H1 (cell line): ENCODE measurements at regions not wholly inside any gene's neighbourhood (a gene's known extent, or its start where the extent isn't known, plus 50 kb on each side); places are given as distances from the start of the nearest gene placed in this dataset.

Experiments
- CTCF ChIA-PET: fragments of 300-600 bp; sonication (Branson Sonifier 250); formaldehyde crosslinking; loops from one replicate; lab custom pipeline; 2021; ENCODE audit not compliant: partially characterized antibody; lab: Charles Lee
- POLR2A ChIA-PET: fragments of 300-600 bp; sonication (Branson Sonifier 250); formaldehyde crosslinking; loops from one replicate; lab custom pipeline; 2021; ENCODE audit warnings: inconsistent platforms; ENCODE audit not compliant: partially characterized antibody; lab: Charles Lee
- DNase-seq, 2 experiments: peaks; one replicate each; pipeline versions ENCODE4 v3.0.0 to v3.0.0-alpha.2; 2010 to 2022; ENCODE audit warnings: low spot score in 2 of 2, low read depth in 1 of 2, mixed read lengths in 1 of 2
- FAIRE-seq: peaks from 2 replicates; lab custom pipeline; 2011; peaks lifted over from hg19 to GRCh38; lab: Jason Lieb, UNC
- H2AFZ ChIP-seq: 2 replicates; pipeline ENCODE4 v1.8.1; 2012; ENCODE audit warnings: low read length, inconsistent platforms
- H2AK5ac ChIP-seq: 2 replicates; pipeline ENCODE4 v1.6.1; 2013; ENCODE audit warnings: low read depth, low read length
- H2BK120ac ChIP-seq: replicated peaks from 2 replicates; pipeline ENCODE3; 2013; ENCODE audit warnings: low read depth, low read length, inconsistent platforms
- H2BK12ac ChIP-seq: 2 replicates; pipeline ENCODE4 v1.6.1; 2013; ENCODE audit warnings: low read depth, low read length
- H2BK15ac ChIP-seq: 2 replicates; pipeline ENCODE4 v1.6.1; 2013; ENCODE audit warnings: low read length
- H2BK20ac ChIP-seq: 2 replicates; pipeline ENCODE4 v1.6.1; 2013; ENCODE audit warnings: low read length
- H2BK5ac ChIP-seq: 2 replicates; pipeline ENCODE4 v1.6.1; 2013; ENCODE audit warnings: low read depth, low read length
- H3K14ac ChIP-seq: 2 replicates; pipeline ENCODE4 v1.6.1; 2013; ENCODE audit warnings: inconsistent platforms; ENCODE audit not compliant: insufficient read length
- H3K18ac ChIP-seq: 2 replicates; pipeline ENCODE4 v1.6.1; 2013; ENCODE audit warnings: low read length; ENCODE audit errors: extremely low read depth
- H3K23ac ChIP-seq: 2 replicates; pipeline ENCODE4 v1.6.1; 2013; ENCODE audit warnings: inconsistent platforms; ENCODE audit not compliant: insufficient read length
- H3K23me2 ChIP-seq: 2 replicates; pipeline ENCODE4 v1.6.1; 2013; ENCODE audit warnings: low read depth, low read length
- H3K27ac ChIP-seq: 2 replicates; pipeline ENCODE4 v1.6.1; 2011; ENCODE audit warnings: low read depth, low read length, inconsistent platforms
- H3K27me3 ChIP-seq, 4 experiments: replicated peaks in 1 of 4; 1 replicate in 1 of 4; 2 replicates in 3 of 4; pipeline versions ENCODE4 v1.6.1 to v1.8.1; 2011 to 2013; ENCODE audit warnings: low read length in 3 of 4, mild to moderate bottlenecking in 3 of 4, inconsistent platforms in 2 of 4, mixed read lengths in 2 of 4, moderate library complexity in 1 of 4; ENCODE audit not compliant: control insufficient read depth in 3 of 4, insufficient read depth in 3 of 4; ENCODE audit errors: extremely low read depth in 1 of 4
- H3K36me3 ChIP-seq, 4 experiments: 2 replicates each; pipeline versions ENCODE4 v1.6.1 to v1.8.1; 2011 to 2013; ENCODE audit warnings: mild to moderate bottlenecking in 4 of 4, low read length in 3 of 4, moderate library complexity in 2 of 4, control low read depth in 1 of 4, inconsistent platforms in 1 of 4; ENCODE audit not compliant: insufficient read depth in 4 of 4, control insufficient read depth in 2 of 4
- H3K4ac ChIP-seq: replicated peaks from 2 replicates; pipeline ENCODE3; 2013; ENCODE audit warnings: low read length, low read depth, mixed read lengths, inconsistent platforms; ENCODE audit not compliant: insufficient read length
- H3K4me1 ChIP-seq, 4 experiments: replicated peaks in 1 of 4; 1 replicate in 1 of 4; 2 replicates in 3 of 4; pipeline versions ENCODE4 v1.6.1 to v1.8.1; 2011 to 2013; ENCODE audit warnings: low read length in 3 of 4, inconsistent platforms in 2 of 4, mixed read lengths in 1 of 4; ENCODE audit not compliant: insufficient read depth in 4 of 4, control insufficient read depth in 3 of 4
- H3K4me2 ChIP-seq, 2 experiments: 2 replicates each; pipeline versions ENCODE4 v1.6.1 to v1.8.1; 2011 to 2013; ENCODE audit warnings: low read depth in 2 of 2, low read length in 2 of 2, control low read depth in 1 of 2, inconsistent platforms in 1 of 2, mild to moderate bottlenecking in 1 of 2; ENCODE audit not compliant: insufficient read depth in 1 of 2
- H3K4me3 ChIP-seq, 4 experiments: fragments of 200-600, 300-600 bp in 1 of 4; sonication (generic), shearing (Covaris generic), sonication (Bioruptor Twin) in 1 of 4; 2 replicates each; pipeline versions ENCODE4 v1.5.1 to v1.8.1; 2011 to 2016; ENCODE audit warnings: low read length in 4 of 4, low read depth in 3 of 4, control low read depth in 2 of 4, inconsistent platforms in 2 of 4, mild to moderate bottlenecking in 2 of 4, mixed read lengths in 1 of 4, moderate library complexity in 1 of 4; ENCODE audit not compliant: insufficient read depth in 2 of 4; ENCODE audit errors: extremely low read depth in 1 of 4
- H3K56ac ChIP-seq: replicated peaks from 2 replicates; pipeline ENCODE3; 2013; ENCODE audit warnings: low read depth, mild to moderate bottlenecking, mixed read lengths, low read length, inconsistent platforms; ENCODE audit not compliant: insufficient read length
- H3K79me1 ChIP-seq: 2 replicates; pipeline ENCODE4 v1.6.1; 2013; ENCODE audit warnings: low read depth, low read length, control low read depth
- H3K79me2 ChIP-seq, 2 experiments: 2 replicates each; pipeline versions ENCODE4 v1.6.1 to v1.8.1; 2012 to 2013; ENCODE audit warnings: low read length in 2 of 2, mild to moderate bottlenecking in 2 of 2, inconsistent platforms in 1 of 2; ENCODE audit not compliant: insufficient read depth in 2 of 2, control insufficient read depth in 1 of 2
- H3K9ac ChIP-seq, 4 experiments: replicated peaks in 1 of 4; 1 replicate in 1 of 4; 2 replicates in 3 of 4; pipeline versions ENCODE4 v1.6.1 to v1.8.1; 2011 to 2013; ENCODE audit warnings: low read depth in 3 of 4, low read length in 3 of 4, control low read depth in 2 of 4, mild to moderate bottlenecking in 2 of 4, moderate library complexity in 2 of 4, inconsistent platforms in 1 of 4; ENCODE audit errors: extremely low read depth in 1 of 4
- H3K9me3 ChIP-seq, 2 experiments: 2 replicates each; pipeline versions ENCODE4 v1.6.1 to v1.8.1; 2012 to 2013; ENCODE audit warnings: mild to moderate bottlenecking in 2 of 2, moderate library complexity in 2 of 2, control low read depth in 1 of 2, inconsistent platforms in 1 of 2, low read depth in 1 of 2, low read length in 1 of 2, mixed read lengths in 1 of 2; ENCODE audit not compliant: insufficient read depth in 2 of 2
- H4K20me1 ChIP-seq, 2 experiments: replicated peaks in 1 of 2; 2 replicates each; pipeline versions ENCODE3 to v1.8.1; 2011 to 2013; ENCODE audit warnings: inconsistent platforms in 2 of 2, low read length in 2 of 2, mild to moderate bottlenecking in 1 of 2; ENCODE audit not compliant: insufficient read depth in 2 of 2, control insufficient read depth in 1 of 2
- H4K5ac ChIP-seq: 2 replicates; pipeline ENCODE4 v1.6.1; 2013; ENCODE audit warnings: low read length, low read depth, mixed read lengths, inconsistent platforms; ENCODE audit not compliant: insufficient read length
- H4K8ac ChIP-seq: 2 replicates; pipeline ENCODE4 v1.8.0; 2013; ENCODE audit warnings: mild to moderate bottlenecking, moderate library complexity, low read length, inconsistent platforms; ENCODE audit not compliant: insufficient read depth; ENCODE audit errors: extremely low read depth
- H4K91ac ChIP-seq: replicated peaks from 2 replicates; pipeline ENCODE3; 2013; ENCODE audit warnings: low read length, mixed read lengths, inconsistent platforms; ENCODE audit not compliant: insufficient read length
- BCL11A ChIP-seq, 2 experiments: IDR thresholded peaks; one replicate each; pipeline ENCODE4 v1.6.1; 2011; ENCODE audit warnings: low read depth in 2 of 2, low read length in 2 of 2, mild to moderate bottlenecking in 2 of 2
- CHD2 ChIP-seq: IDR thresholded peaks from 2 replicates; pipeline ENCODE4 v1.6.1; 2012; ENCODE audit warnings: low read length, improper control_type of control experiment
- RFX5 ChIP-seq: IDR thresholded peaks from 2 replicates; pipeline ENCODE4 v1.6.1; 2011; ENCODE audit warnings: low read depth, low read length, improper control_type of control experiment, borderline replicate concordance
- WGBS, 2 experiments: shearing (Covaris generic) in 1 of 2; methylation state at CpG; one replicate each; pipeline versions ENCODE4 v1.1.6 to v1.1.7; 2013 to 2015; ENCODE audit warnings: low lambda C conversion rate in 2 of 2, mixed read lengths in 2 of 2, inconsistent platforms in 1 of 2, low coverage in 1 of 2, missing lambda C conversion rate in 1 of 2; ENCODE audit not compliant: insufficient replicate concordance in 2 of 2, insufficient coverage in 1 of 2, insufficient read length in 1 of 2; ENCODE audit errors: extremely low coverage in 1 of 2, missing lambda C conversion rate in 1 of 2; 5-methylcytosine and 5-hydroxymethylcytosine counted together

DNA sequence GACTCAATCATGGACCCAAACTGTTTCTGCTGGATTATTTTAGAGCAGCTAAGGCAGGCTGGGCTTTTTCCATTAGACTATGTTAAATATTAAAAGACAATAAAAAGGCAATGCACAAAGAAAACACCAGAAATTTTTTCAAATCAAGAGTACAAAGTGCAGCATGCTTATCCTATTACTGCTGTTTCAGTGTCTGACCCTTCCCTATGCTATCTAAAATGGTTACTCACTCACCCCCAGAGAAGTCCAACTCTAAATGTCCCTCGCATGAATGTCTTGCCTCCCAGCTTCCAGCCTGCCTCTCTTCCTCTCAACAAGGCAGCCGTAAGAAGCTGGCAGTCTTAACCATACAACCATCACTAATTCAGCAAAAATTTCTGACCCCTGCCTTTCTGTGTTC is 108.7 kb upstream of the SYT6 start:
- Histone ChIP-seq H2AK5ac (no peak overlapping the region), H3K9me3 (no peaks in the 10 kb centered on the region), H3K79me1 (no peaks in the 10 kb centered on the region), H3K14ac (no peak overlapping the region), H3K4me1 (no peaks in the 10 kb centered on the region; a peak in 1 of 7 replicates), H2BK15ac (no peak overlapping the region), H3K18ac (no peak overlapping the region), H2AFZ (no peak overlapping the region), H2BK12ac (no peak overlapping the region), H3K27me3 (peaks cover 0 to 3% (median 0%) of the 10 kb centered on the region in 4 experiments; a peak in 2 of 7 replicates), H3K79me2 (no peaks in the 10 kb centered on the region), H3K4me2 (no peak overlapping the region), H2BK5ac (no peak overlapping the region), H3K23ac (no peak overlapping the region), H4K20me1 (no peaks in the 10 kb centered on the region), H4K8ac (no peak overlapping the region), H2BK20ac (no peak overlapping the region), H3K56ac (no peak overlapping the region), H3K4ac (no peak overlapping the region), H4K91ac (no peak overlapping the region), H3K4me3 (no peak overlapping the region), H4K5ac (no peak overlapping the region), H3K23me2 (no peaks in the 10 kb centered on the region), H3K27ac (no peak overlapping the region), H2BK120ac (no peak overlapping the region), H3K36me3 (no peaks in the 10 kb centered on the region), H3K9ac (no peak overlapping the region)
- 96% methylated on average over 2 of the region's 2 CpGs; no CpG with 5 or more reads in 1 of the 2 experiments for WGBS, 2 experiments
- ChIA-PET CTCF (interaction anchor here (1.2 kb wide), 1 partner anchor 85 kb away, joined by 3 read pairs; no protein-coding TSS in a partner anchor), POLR2A (no interaction called here)
- FAIRE-seq (no peak), DNase-seq (no peak)
- TF ChIP-seq CHD2 (no peak), BCL11A (IDR thresholded peaks at IDR 0.05; ENCODE audit: low read depth in 2 of 2, low read length in 2 of 2) (no peak), RFX5 (no peak)
